GM12891 (cell line): ENCODE measurements at regions not wholly inside any gene's neighbourhood (a gene's known extent, or its start where the extent isn't known, plus 50 kb on each side); places are given as distances from the start of the nearest gene placed in this dataset.

ENCODE experiments used
- POLR2A ChIP-seq: IDR thresholded peaks from 2 replicates; pipeline ENCODE4 v1.6.1; 2011; ENCODE audit warnings: low read depth, low read length, control low read depth
- POLR2AphosphoS5 ChIP-seq: IDR thresholded peaks from 2 replicates; pipeline ENCODE4 v1.6.1; 2011; ENCODE audit warnings: low read depth, low read length, control low read depth
- POU2F2 ChIP-seq: IDR thresholded peaks from 2 replicates; pipeline ENCODE4 v1.6.1; 2011; ENCODE audit warnings: low read depth, mild to moderate bottlenecking, control low read depth, low read length, moderate library complexity
- SPI1 ChIP-seq: IDR thresholded peaks from 2 replicates; pipeline ENCODE4 v1.6.1; 2011; ENCODE audit warnings: low read depth, low read length, control low read depth
- TAF1 ChIP-seq: IDR thresholded peaks from 2 replicates; pipeline ENCODE4 v1.6.1; 2011; ENCODE audit warnings: low read depth, low read length, control low read depth

GRCh38 chr2:16336491-16336890, 329.1 kb downstream of the CYRIA start:
- TF ChIP-seq TAF1 (no peak), SPI1 (no peak), POLR2AphosphoS5 (no peak), POLR2A (no peak), POU2F2 (no peak)
